GM12865 (cell line): ENCODE measurements at regions not wholly inside any gene's neighbourhood (a gene's known extent, or its start where the extent isn't known, plus 50 kb on each side); places are given as distances from the start of the nearest gene placed in this dataset.

Source experiments
- DNase-seq: peaks from one replicate; pipeline ENCODE4 v3.0.0; 2010; ENCODE audit warnings: low read depth
- H3K4me3 ChIP-seq: 2 replicates; pipeline ENCODE4 v1.5.1; 2011; ENCODE audit warnings: mild to moderate bottlenecking, low read depth, low read length, control low read depth
- TF ChIP-seq, protein P1 (sequence below): IDR thresholded peaks from 2 replicates; pipeline ENCODE4 v1.5.1; 2011; ENCODE audit warnings: low read length, control low read depth, low read depth, inconsistent platforms; ENCODE audit not compliant: insufficient read depth; ENCODE audit errors: missing control alignments

DNA sequence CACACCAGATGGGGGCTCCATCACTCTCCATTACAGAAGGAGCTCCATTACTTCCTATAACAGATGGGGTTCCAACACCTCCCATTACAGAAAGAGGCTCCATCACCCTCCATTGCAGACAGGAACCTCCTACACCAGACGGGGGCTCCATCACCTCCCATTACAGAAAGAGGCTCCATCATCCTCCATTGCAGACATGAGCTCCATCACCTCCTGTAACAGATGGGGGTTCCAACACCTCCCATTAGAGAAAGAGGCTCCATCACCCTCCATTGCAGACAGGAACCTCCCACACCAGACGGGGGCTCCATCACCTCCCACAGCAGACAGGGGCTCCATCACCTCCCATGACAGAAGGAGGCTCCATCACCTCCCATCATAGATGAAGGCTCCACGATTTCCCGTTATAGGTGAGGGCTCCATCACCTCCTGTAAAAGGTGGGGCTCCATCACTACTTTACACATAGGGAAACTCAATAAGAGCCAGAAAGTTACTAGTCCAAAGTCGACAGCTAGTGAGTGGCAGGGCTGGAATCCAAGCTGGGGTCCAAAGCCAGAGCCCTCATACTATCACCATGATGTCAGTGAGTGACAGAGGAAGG lies 224.8 kb downstream of the RBFOX3 start:
- no peak overlapping the region for H3K4me3 ChIP-seq
- TF ChIP-seq, protein P1, sequence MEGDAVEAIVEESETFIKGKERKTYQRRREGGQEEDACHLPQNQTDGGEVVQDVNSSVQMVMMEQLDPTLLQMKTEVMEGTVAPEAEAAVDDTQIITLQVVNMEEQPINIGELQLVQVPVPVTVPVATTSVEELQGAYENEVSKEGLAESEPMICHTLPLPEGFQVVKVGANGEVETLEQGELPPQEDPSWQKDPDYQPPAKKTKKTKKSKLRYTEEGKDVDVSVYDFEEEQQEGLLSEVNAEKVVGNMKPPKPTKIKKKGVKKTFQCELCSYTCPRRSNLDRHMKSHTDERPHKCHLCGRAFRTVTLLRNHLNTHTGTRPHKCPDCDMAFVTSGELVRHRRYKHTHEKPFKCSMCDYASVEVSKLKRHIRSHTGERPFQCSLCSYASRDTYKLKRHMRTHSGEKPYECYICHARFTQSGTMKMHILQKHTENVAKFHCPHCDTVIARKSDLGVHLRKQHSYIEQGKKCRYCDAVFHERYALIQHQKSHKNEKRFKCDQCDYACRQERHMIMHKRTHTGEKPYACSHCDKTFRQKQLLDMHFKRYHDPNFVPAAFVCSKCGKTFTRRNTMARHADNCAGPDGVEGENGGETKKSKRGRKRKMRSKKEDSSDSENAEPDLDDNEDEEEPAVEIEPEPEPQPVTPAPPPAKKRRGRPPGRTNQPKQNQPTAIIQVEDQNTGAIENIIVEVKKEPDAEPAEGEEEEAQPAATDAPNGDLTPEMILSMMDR, result no peak
- no peak for DNase-seq

DNA sequence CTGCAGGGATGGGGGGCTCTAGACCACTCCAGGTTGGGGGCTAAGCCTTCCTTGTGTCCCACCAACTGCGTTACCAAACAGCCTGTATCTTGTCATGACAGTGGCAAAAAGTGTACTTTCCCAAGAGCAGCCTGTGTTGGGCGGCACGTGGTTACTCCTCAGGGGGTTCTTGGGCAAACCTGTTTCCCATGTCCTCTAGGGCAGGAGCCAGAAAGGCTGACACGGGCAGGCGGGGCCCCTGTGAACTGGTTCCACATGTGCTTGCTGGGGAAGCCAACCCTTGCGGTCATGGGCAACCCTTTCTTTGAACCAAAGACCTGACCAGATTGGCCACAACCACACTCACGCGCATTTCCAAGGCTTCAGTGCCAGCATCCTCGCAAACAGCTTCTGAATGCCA lies 228.5 kb downstream of the RBFOX3 start:
- DNase-seq, result no peak
- TF ChIP-seq, protein P1, result no peak
- H3K4me3 ChIP-seq, result no peak overlapping the region

DNA sequence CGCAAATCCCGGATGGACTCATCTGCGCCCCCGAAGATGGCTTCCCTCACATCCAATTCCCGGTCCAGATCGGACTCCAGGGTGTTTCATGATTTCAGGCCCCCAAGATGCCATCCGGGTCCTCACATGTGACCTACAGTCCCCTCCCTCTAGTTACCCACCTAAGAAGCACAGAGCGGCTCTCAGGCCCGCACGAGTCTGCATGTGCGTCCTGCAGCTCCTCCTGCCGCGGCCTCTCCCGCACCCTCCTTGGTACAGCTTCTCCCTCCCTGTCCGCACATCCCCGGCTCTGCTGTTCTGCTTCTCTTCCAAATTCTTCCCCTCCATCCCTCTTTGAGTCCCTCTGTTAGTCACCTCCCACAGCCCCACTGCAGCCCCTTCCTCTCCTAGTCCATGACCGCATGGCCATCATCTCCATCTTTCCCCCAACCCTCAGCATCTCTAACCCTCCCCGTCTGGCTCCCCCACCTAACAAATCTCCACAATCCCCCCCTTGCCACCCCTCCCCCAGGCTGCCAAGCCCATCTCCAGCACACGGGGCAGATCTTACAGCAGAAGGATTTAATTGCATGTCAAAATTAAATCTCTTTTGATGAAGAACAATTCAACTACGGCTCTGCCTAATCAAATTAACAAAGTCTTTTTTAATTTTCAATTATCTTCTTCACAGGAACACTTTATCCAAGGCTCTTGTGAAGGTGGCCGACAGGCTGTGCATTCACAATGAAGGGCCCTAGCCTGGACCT lies 231.0 kb downstream of the RBFOX3 start:
- TF ChIP-seq, protein P1, result no peak
- no peak for DNase-seq

DNA sequence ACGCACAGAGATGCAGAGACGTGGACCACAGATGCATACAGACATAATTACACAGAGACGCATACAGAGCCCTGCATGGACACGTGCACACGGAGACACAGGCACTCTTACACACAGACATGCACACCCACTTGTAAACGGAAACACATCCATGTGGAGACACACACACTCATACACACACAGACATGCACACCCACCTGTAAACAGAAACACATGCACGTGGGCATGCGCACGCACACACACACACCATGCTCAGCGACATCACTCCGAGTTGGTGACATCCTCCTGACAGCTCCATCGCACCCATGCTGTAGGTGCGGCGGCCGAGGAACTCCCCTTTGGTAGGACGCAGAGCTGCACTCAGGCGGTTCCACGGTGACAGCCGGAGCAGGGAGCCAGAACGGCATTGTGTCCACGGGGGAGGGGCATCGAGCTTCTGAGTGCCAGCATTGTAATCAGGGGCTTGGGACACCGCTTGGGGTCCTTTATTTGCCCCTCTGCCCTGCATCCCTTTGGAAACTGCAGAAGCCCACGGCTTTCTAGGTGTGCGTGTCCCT lies 233.5 kb downstream of the RBFOX3 start:
- TF ChIP-seq, protein P1, result no peak
- no peak for DNase-seq
- H3K4me3 ChIP-seq, result no peak overlapping the region

More for the DNA sequence above, 231.0 kb downstream of the RBFOX3 start:
- no peak overlapping the region for H3K4me3 ChIP-seq

DNA sequence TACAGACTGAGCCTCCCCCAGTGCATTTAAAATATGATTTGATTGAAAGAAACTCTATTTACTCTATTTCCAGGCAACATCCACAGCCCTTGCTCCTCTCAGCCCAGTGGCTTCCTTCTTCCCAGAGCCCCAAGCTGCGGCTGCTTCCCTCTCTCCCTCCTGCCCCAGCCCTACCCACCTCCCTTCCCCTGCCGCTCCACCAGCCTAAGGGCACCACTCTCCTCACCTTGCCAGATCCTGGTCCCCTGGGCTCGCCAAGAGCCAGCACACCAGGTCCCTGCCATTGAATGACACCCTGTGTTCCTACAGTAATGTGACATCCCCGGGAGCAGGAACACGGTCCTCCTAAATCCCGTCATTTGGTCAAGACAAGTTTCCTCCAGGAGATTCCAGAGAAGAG lies 236.0 kb downstream of the RBFOX3 start:
- TF ChIP-seq, protein P1, result no peak
- H3K4me3 ChIP-seq, result no peak overlapping the region

DNA sequence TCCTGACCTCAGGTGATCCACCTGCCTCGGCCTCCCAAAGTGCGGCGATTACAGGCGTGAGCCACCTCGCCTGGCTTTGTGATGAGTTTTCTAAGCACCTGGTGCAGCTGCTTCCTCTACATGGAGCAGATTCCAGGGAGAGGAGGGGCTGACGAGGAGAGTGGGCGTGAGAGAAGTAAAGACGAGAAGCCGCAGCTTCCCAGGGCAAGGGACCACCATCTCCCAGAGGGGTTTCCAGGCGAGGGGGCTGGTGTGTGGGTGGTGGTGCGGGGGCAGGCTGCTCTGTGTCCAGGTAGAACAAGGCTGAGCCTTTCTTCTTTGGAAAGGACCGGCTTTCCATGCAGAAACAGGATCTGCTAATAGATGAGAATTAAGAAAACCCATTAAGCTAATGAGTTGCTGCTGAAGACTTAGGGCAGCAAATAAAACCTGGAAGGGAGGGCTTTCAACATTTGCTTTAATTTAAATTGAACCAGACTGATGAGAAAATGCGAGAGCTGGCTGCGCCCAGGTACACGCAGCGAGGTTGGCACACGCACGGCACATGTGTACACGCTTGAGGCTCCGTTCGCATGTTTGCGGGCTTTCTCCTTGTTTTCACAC lies 236.7 kb downstream of the RBFOX3 start:
- TF ChIP-seq, protein P1, result no peak
- no peak for DNase-seq
- no peak overlapping the region for H3K4me3 ChIP-seq

More for the DNA sequence above, 236.0 kb downstream of the RBFOX3 start:
- DNase-seq, result no peak
